OCI-LY3 (cell line): ENCODE measurements at regions not wholly inside any gene's neighbourhood (a gene's known extent, or its start where the extent isn't known, plus 50 kb on each side); places are given as distances from the start of the nearest gene placed in this dataset.

ENCODE experiments used
- H2AFZ ChIP-seq: fragments of 200-600, 300-600 bp; shearing (Covaris generic); 2 replicates; pipeline ENCODE4 v1.6.0; 2014; ENCODE audit warnings: antibody characterized with exemption, low read depth, low read length
- H3K27ac ChIP-seq: fragments of 200-600, 300-600 bp; sonication (generic); 2 replicates; pipeline ENCODE4 v1.5.1; 2014; ENCODE audit warnings: mild to moderate bottlenecking, low read length, moderate library complexity, mixed read lengths
- H3K27me3 ChIP-seq: fragments of 200-600, 300-600 bp; sonication (generic); 2 replicates; pipeline ENCODE4 v1.6.1; 2014; ENCODE audit warnings: low read depth, low read length, mixed read lengths
- H3K36me3 ChIP-seq: fragments of 200-600, 300-600 bp; sonication (generic); replicated peaks from 2 replicates; pipeline ENCODE3; 2014; ENCODE audit warnings: low read depth, low read length, mixed read lengths
- H3K4me1 ChIP-seq: fragments of 300-600, 200-600 bp; sonication (generic); 2 replicates; pipeline ENCODE4 v1.6.1; 2014; ENCODE audit warnings: low read length, mixed read lengths
- H3K4me2 ChIP-seq: fragments of 200-600, 300-600 bp; sonication (generic); 2 replicates; pipeline ENCODE4 v1.6.1; 2014; ENCODE audit warnings: low read length, mixed read lengths
- H3K4me3 ChIP-seq: fragments of 300-600, 200-600 bp; sonication (generic); 2 replicates; pipeline ENCODE4 v1.5.1; 2014; ENCODE audit warnings: antibody characterized with exemption, mild to moderate bottlenecking, low read length, moderate library complexity
- H3K79me2 ChIP-seq: fragments of 300-600, 200-600 bp; shearing (Covaris generic); 2 replicates; pipeline ENCODE4 v1.6.1; 2014; ENCODE audit warnings: mild to moderate bottlenecking, low read length, mixed read lengths
- H3K9ac ChIP-seq: fragments of 300-600, 200-600 bp; shearing (Covaris generic); 2 replicates; pipeline ENCODE4 v1.6.0; 2014; ENCODE audit warnings: mild to moderate bottlenecking, low read length, moderate library complexity
- H3K9me3 ChIP-seq: fragments of 200-600, 300-600 bp; shearing (Covaris generic); 2 replicates; pipeline ENCODE4 v1.6.1; 2014; ENCODE audit warnings: low read length, mixed read lengths; ENCODE audit not compliant: insufficient read depth
- H4K20me1 ChIP-seq: fragments of 200-600, 300-600 bp; sonication (generic); 2 replicates; pipeline ENCODE4 v1.6.1; 2016; ENCODE audit warnings: low read length, mixed read lengths; ENCODE audit not compliant: insufficient read depth
- CTCF ChIP-seq: fragments of 200-600, 300-600 bp; sonication (generic); IDR thresholded peaks from 2 replicates; pipeline ENCODE4 v1.5.1; 2014; ENCODE audit warnings: antibody characterized with exemption, low read length, low read depth
- EZH2phosphoT487 ChIP-seq: fragments of 200-600 bp; shearing (Covaris generic); IDR thresholded peaks from 2 replicates; pipeline ENCODE4 v1.6.1; 2018; ENCODE audit warnings: antibody characterized with exemption, mixed run types, low read depth

GRCh38 chr9:14440062-14440461 lies 126.1 kb upstream of the NFIB start:
- TF ChIP-seq EZH2phosphoT487 = no peak
- TF ChIP-seq CTCF = no peak
- no peaks in the 10 kb centered on the region for H4K20me1 ChIP-seq
- no peaks in the 10 kb centered on the region for H3K9me3 ChIP-seq
- no peaks in the 10 kb centered on the region for H3K36me3 ChIP-seq
- no peak overlapping the region for H3K27ac ChIP-seq
- no peaks in the 10 kb centered on the region for H3K79me2 ChIP-seq
- H2AFZ ChIP-seq = no peak overlapping the region
- H3K4me2 ChIP-seq = no peak overlapping the region
- no peaks in the 10 kb centered on the region for H3K4me1 ChIP-seq
- peaks cover 25% of the 10 kb centered on the region for H3K27me3 ChIP-seq
- H3K9ac ChIP-seq = no peak overlapping the region
- H3K4me3 ChIP-seq = no peak overlapping the region

GRCh38 chr9:14439555-14439954 lies 125.6 kb upstream of the NFIB start:
- Histone ChIP-seq H3K27me3 (peaks cover 26% of the 10 kb centered on the region), H3K4me3 (no peak overlapping the region), H3K9ac (no peak overlapping the region), H3K9me3 (no peaks in the 10 kb centered on the region), H3K4me1 (no peaks in the 10 kb centered on the region), H3K36me3 (no peaks in the 10 kb centered on the region), H3K4me2 (no peak overlapping the region), H3K79me2 (no peaks in the 10 kb centered on the region), H4K20me1 (no peaks in the 10 kb centered on the region), H3K27ac (no peak overlapping the region), H2AFZ (no peak overlapping the region)
- TF ChIP-seq CTCF (no peak), EZH2phosphoT487 (no peak)

- H3K27ac ChIP-seq = no peak overlapping the region
- no peaks in the 10 kb centered on the region for H3K36me3 ChIP-seq
- no peaks in the 10 kb centered on the region for H4K20me1 ChIP-seq
- H3K4me2 ChIP-seq = no peak overlapping the region
- H3K4me1 ChIP-seq = peaks cover 3% of the 10 kb centered on the region; the same call in 1 of the 2 replicates
- H2AFZ ChIP-seq = no peak overlapping the region
- no peak for TF ChIP-seq EZH2phosphoT487
- no peak for TF ChIP-seq CTCF
- H3K4me3 ChIP-seq = no peak overlapping the region
- H3K9ac ChIP-seq = no peak overlapping the region
- no peaks in the 10 kb centered on the region for H3K9me3 ChIP-seq
- peaks cover 21% of the 10 kb centered on the region for H3K27me3 ChIP-seq
- no peaks in the 10 kb centered on the region for H3K79me2 ChIP-seq
Measured at GRCh38 chr9:14438232-14439021, 124.5 kb upstream of the NFIB start.

- Histone ChIP-seq H4K20me1 (no peaks in the 10 kb centered on the region), H3K9ac (no peak overlapping the region), H2AFZ (no peak overlapping the region), H3K9me3 (no peaks in the 10 kb centered on the region), H3K27ac (no peak overlapping the region), H3K27me3 (peaks cover 17% of the 10 kb centered on the region), H3K4me3 (no peak overlapping the region), H3K36me3 (no peaks in the 10 kb centered on the region), H3K4me2 (no peak overlapping the region), H3K4me1 (peaks cover 6% of the 10 kb centered on the region; the same call in 1 of the 2 replicates), H3K79me2 (no peaks in the 10 kb centered on the region)
- no peak for TF ChIP-seq EZH2phosphoT487
- no peak for TF ChIP-seq CTCF
Measured at GRCh38 chr9:14437354-14438231, 123.7 kb upstream of the NFIB start.
